ENCODE measurements at regions not wholly inside any gene's neighbourhood (a gene's known extent, or its start where the extent isn't known, plus 50 kb on each side); places are given as distances from the start of the nearest gene placed in this dataset.

- Mint-ChIP-seq H3K4me1 (ENCODE audit: low read depth) (no peaks in the 10 kb centered on the region), H3K27me3 (ENCODE audit: low read depth) (peaks cover 38% of the 10 kb centered on the region), H3K4me3 (no peak overlapping the region), H3K9me3 (no peaks in the 10 kb centered on the region), H3K36me3 (ENCODE audit: insufficient read depth) (no peaks in the 10 kb centered on the region)
- ATAC-seq (no peak), DNase-seq (no peak)
These were observed 268.5 kb downstream of the PTPRU start for GRCh38 chr1:29504709-29505410.

- H3K27me3 Mint-ChIP-seq (ENCODE audit: low read depth), result peaks cover 41% of the 10 kb centered on the region
- DNase-seq (no peak), ATAC-seq (no peak)
- H3K4me3 Mint-ChIP-seq, result no peak overlapping the region
- no peaks in the 10 kb centered on the region for H3K36me3 Mint-ChIP-seq (ENCODE audit: insufficient read depth)
- no peaks in the 10 kb centered on the region for H3K9me3 Mint-ChIP-seq
- H3K4me1 Mint-ChIP-seq (ENCODE audit: low read depth), result no peaks in the 10 kb centered on the region
These were observed 267.9 kb downstream of the PTPRU start for GRCh38 chr1:29504196-29504595.

- DNase-seq, result no peak
- H3K27me3 Mint-ChIP-seq (ENCODE audit: low read depth), result peaks cover 45% of the 10 kb centered on the region
- no peak overlapping the region for H3K4me3 Mint-ChIP-seq
- no peaks in the 10 kb centered on the region for H3K4me1 Mint-ChIP-seq (ENCODE audit: low read depth)
- H3K9me3 Mint-ChIP-seq, result no peaks in the 10 kb centered on the region
- H3K36me3 Mint-ChIP-seq (ENCODE audit: insufficient read depth), result no peaks in the 10 kb centered on the region
- no peak for ATAC-seq
These were observed 266.9 kb downstream of the PTPRU start for GRCh38 chr1:29502911-29503840.

GRCh38 chr1:29502225-29502910 is 266.0 kb downstream of the PTPRU start:
- DNase-seq (no peak), ATAC-seq (no peak)
- H3K9me3 Mint-ChIP-seq, result no peaks in the 10 kb centered on the region
- no peaks in the 10 kb centered on the region for H3K4me1 Mint-ChIP-seq (ENCODE audit: low read depth)
- H3K4me3 Mint-ChIP-seq, result no peak overlapping the region
- no peaks in the 10 kb centered on the region for H3K36me3 Mint-ChIP-seq (ENCODE audit: insufficient read depth)
- H3K27me3 Mint-ChIP-seq (ENCODE audit: low read depth), result peaks cover 43% of the 10 kb centered on the region

GRCh38 chr1:29501227-29501976 is 265.1 kb downstream of the PTPRU start:
- DNase-seq (no peak), ATAC-seq (no peak)
- Mint-ChIP-seq H3K27me3 (ENCODE audit: low read depth) (peaks cover 42% of the 10 kb centered on the region), H3K4me1 (ENCODE audit: low read depth) (no peaks in the 10 kb centered on the region), H3K4me3 (no peak overlapping the region), H3K9me3 (peaks cover 4% of the 10 kb centered on the region), H3K36me3 (ENCODE audit: insufficient read depth) (no peaks in the 10 kb centered on the region)

- H3K27me3 Mint-ChIP-seq (ENCODE audit: low read depth), result peaks cover 38% of the 10 kb centered on the region
- no peak overlapping the region for H3K4me3 Mint-ChIP-seq
- H3K36me3 Mint-ChIP-seq (ENCODE audit: insufficient read depth), result no peaks in the 10 kb centered on the region
- DNase-seq (no peak), ATAC-seq (no peak)
- peaks cover 4% of the 10 kb centered on the region for H3K9me3 Mint-ChIP-seq
- no peaks in the 10 kb centered on the region for H3K4me1 Mint-ChIP-seq (ENCODE audit: low read depth)
These were observed 264.3 kb downstream of the PTPRU start for GRCh38 chr1:29500651-29501050.

GRCh38 chr1:29500041-29500440 is 263.7 kb downstream of the PTPRU start:
- peaks cover 4% of the 10 kb centered on the region for H3K9me3 Mint-ChIP-seq
- no peak overlapping the region for H3K4me3 Mint-ChIP-seq
- DNase-seq (no peak), ATAC-seq (no peak)
- peaks cover 38% of the 10 kb centered on the region for H3K27me3 Mint-ChIP-seq (ENCODE audit: low read depth)
- H3K4me1 Mint-ChIP-seq (ENCODE audit: low read depth), result no peaks in the 10 kb centered on the region
- no peaks in the 10 kb centered on the region for H3K36me3 Mint-ChIP-seq (ENCODE audit: insufficient read depth)

GRCh38 chr1:29499104-29499650 is 262.9 kb downstream of the PTPRU start:
- Mint-ChIP-seq H3K4me3 (no peak overlapping the region), H3K36me3 (ENCODE audit: insufficient read depth) (no peaks in the 10 kb centered on the region), H3K4me1 (ENCODE audit: low read depth) (no peaks in the 10 kb centered on the region), H3K9me3 (peaks cover 4% of the 10 kb centered on the region), H3K27me3 (ENCODE audit: low read depth) (peaks cover 34% of the 10 kb centered on the region)
- DNase-seq (no peak), ATAC-seq (no peak)

- Mint-ChIP-seq H3K27me3 (ENCODE audit: low read depth) (peaks cover 31% of the 10 kb centered on the region), H3K9me3 (peaks cover 4% of the 10 kb centered on the region), H3K4me3 (no peak overlapping the region), H3K36me3 (ENCODE audit: insufficient read depth) (no peaks in the 10 kb centered on the region), H3K4me1 (ENCODE audit: low read depth) (no peaks in the 10 kb centered on the region)
- ATAC-seq (no peak), DNase-seq (no peak)
These were observed 262.1 kb downstream of the PTPRU start for GRCh38 chr1:29498126-29499103.

- Mint-ChIP-seq H3K4me3 (no peak overlapping the region), H3K9me3 (peaks cover 4% of the 10 kb centered on the region), H3K27me3 (ENCODE audit: low read depth) (peaks cover 27% of the 10 kb centered on the region), H3K4me1 (ENCODE audit: low read depth) (no peaks in the 10 kb centered on the region), H3K36me3 (ENCODE audit: insufficient read depth) (no peaks in the 10 kb centered on the region)
- ATAC-seq (no peak), DNase-seq (no peak)
These were observed 261.2 kb downstream of the PTPRU start for GRCh38 chr1:29497395-29498125.

GRCh38 chr1:29496701-29497100 is 260.4 kb downstream of the PTPRU start:
- H3K9me3 Mint-ChIP-seq, result peaks cover 4% of the 10 kb centered on the region
- peaks cover 27% of the 10 kb centered on the region for H3K27me3 Mint-ChIP-seq (ENCODE audit: low read depth)
- no peak for ATAC-seq
- DNase-seq, result no peak
- H3K4me3 Mint-ChIP-seq, result no peak overlapping the region
- no peaks in the 10 kb centered on the region for H3K36me3 Mint-ChIP-seq (ENCODE audit: insufficient read depth)
- H3K4me1 Mint-ChIP-seq (ENCODE audit: low read depth), result no peaks in the 10 kb centered on the region

- peaks cover 13% of the 10 kb centered on the region for H3K27me3 Mint-ChIP-seq (ENCODE audit: low read depth)
- no peak overlapping the region for H3K4me3 Mint-ChIP-seq
These were observed 254.0 kb downstream of the PTPRU start for GRCh38 chr1:29490204-29490934.

More at GRCh38 chr1:29490204-29490934, 254.0 kb downstream of the PTPRU start:
- Mint-ChIP-seq H3K36me3 (ENCODE audit: insufficient read depth) (no peaks in the 10 kb centered on the region), H3K9me3 (no peaks in the 10 kb centered on the region), H3K4me1 (ENCODE audit: low read depth) (no peaks in the 10 kb centered on the region)
- ATAC-seq (no peak), DNase-seq (no peak)

Data from activated T-cell treated with anti-CD3 and anti-CD28 coated beads, Interleukin-2, amount 50 U/mL, for 4 hours (primary cell).